Natural killer cell (primary cell): ENCODE measurements at regions not wholly inside any gene's neighbourhood (a gene's known extent, or its start where the extent isn't known, plus 50 kb on each side); places are given as distances from the start of the nearest gene placed in this dataset.

Source experiments
- ATAC-seq, 3 donors: fragments of 150-1000 bp in 2 of 3; fragments of 200-7000 bp in 1 of 3; cut with Tn5 transposase; 1 replicate in 1 of 3; 2 replicates in 2 of 3; pipeline ENCODE4 v1.10.0; 2021; ENCODE audit warnings: mild to moderate bottlenecking in 2 of 3, moderate library complexity in 2 of 3
- DNase-seq, 2 donors: peaks; one replicate each; pipeline versions ENCODE4 v3.0.0 to v3.0.0-alpha.2; 2013 to 2021; ENCODE audit warnings: mixed read lengths in 1 of 2
- H3K27ac ChIP-seq: one replicate; pipeline ENCODE4 v1.5.1; 2013; ENCODE audit warnings: mild to moderate bottlenecking, low read length
- H3K27me3 ChIP-seq: one replicate; pipeline ENCODE4 v1.6.1; 2013; ENCODE audit warnings: low read length; ENCODE audit not compliant: control insufficient read depth, insufficient read depth
- H3K36me3 ChIP-seq: one replicate; pipeline ENCODE4 v1.6.1; 2013; ENCODE audit warnings: low read length; ENCODE audit not compliant: control insufficient read depth, insufficient read depth
- H3K4me1 ChIP-seq: one replicate; pipeline ENCODE4 v1.6.1; 2013; ENCODE audit warnings: low read length; ENCODE audit not compliant: control insufficient read depth, insufficient read depth
- H3K4me3 ChIP-seq: one replicate; pipeline ENCODE4 v1.5.1; 2013; ENCODE audit warnings: low read length
- H3K9me3 ChIP-seq: one replicate; pipeline ENCODE4 v1.6.1; 2013; ENCODE audit warnings: low read length; ENCODE audit not compliant: control insufficient read depth, insufficient read depth
- H3K27ac Mint-ChIP-seq, 2 donors: one replicate each; pipeline ENCODE4 v1.8.0; 2022; ENCODE audit warnings: mild to moderate bottlenecking in 2 of 2, mixed read lengths in 2 of 2, moderate library complexity in 1 of 2
- H3K27me3 Mint-ChIP-seq, 2 donors: one replicate each; pipeline ENCODE4 v1.8.0; 2022; ENCODE audit warnings: low read depth in 2 of 2, mixed read lengths in 2 of 2
- H3K36me3 Mint-ChIP-seq: one replicate; pipeline ENCODE4 v1.8.0; 2022; ENCODE audit warnings: mixed read lengths
- H3K4me1 Mint-ChIP-seq, 2 donors: one replicate each; pipeline ENCODE4 v1.8.0; 2022; ENCODE audit warnings: mixed read lengths in 2 of 2
- H3K4me3 Mint-ChIP-seq: one replicate; pipeline ENCODE4 v1.8.0; 2022; ENCODE audit warnings: mild to moderate bottlenecking, moderate library complexity, mixed read lengths
- H3K9me3 Mint-ChIP-seq, 2 donors: one replicate each; pipeline ENCODE4 v1.8.0; 2022; ENCODE audit warnings: mixed read lengths in 2 of 2
- CTCF ChIP-seq: fragments of 200-600 bp; IDR thresholded peaks from one replicate; pipeline ENCODE4 v1.8.0; 2022; ENCODE audit warnings: antibody characterized with exemption
- WGBS: methylation state at CpG from one replicate; pipeline ENCODE4 v1.1.7; 2013; ENCODE audit warnings: missing lambda C conversion rate; ENCODE audit not compliant: insufficient coverage; 5-methylcytosine and 5-hydroxymethylcytosine counted together
- intact Hi-C: fragments of 100-400 bp; cut with micrococcal nuclease; formaldehyde crosslinking; loops from one replicate; pipeline ENCODE4 v1.14.2; 2022

- Mint-ChIP-seq H3K27ac (no peak overlapping the region), H3K27me3 (peaks cover 0 to 4% of the 10 kb centered on the region in 2 donors), H3K36me3 (no peaks in the 10 kb centered on the region), H3K9me3 (peaks cover 6 to 10% of the 10 kb centered on the region in 2 donors), H3K4me1 (no peaks in the 10 kb centered on the region), H3K4me3 (no peak overlapping the region)
- peak in 1 of 3 donors; percentile 14 for ATAC-seq
- Histone ChIP-seq H3K27me3 (no peaks in the 10 kb centered on the region), H3K4me3 (no peak overlapping the region), H3K27ac (no peak overlapping the region), H3K36me3 (no peaks in the 10 kb centered on the region), H3K9me3 (no peaks in the 10 kb centered on the region), H3K4me1 (no peaks in the 10 kb centered on the region)
- 71% methylated on average over 5 of the region's 6 CpGs for WGBS
- no peak for DNase-seq
- intact Hi-C loops = no loop called here
- TF ChIP-seq CTCF = no peak
These were observed 302.3 kb upstream of the PLD5 start for GRCh38 chr1:242826701-242827336.

DNA sequence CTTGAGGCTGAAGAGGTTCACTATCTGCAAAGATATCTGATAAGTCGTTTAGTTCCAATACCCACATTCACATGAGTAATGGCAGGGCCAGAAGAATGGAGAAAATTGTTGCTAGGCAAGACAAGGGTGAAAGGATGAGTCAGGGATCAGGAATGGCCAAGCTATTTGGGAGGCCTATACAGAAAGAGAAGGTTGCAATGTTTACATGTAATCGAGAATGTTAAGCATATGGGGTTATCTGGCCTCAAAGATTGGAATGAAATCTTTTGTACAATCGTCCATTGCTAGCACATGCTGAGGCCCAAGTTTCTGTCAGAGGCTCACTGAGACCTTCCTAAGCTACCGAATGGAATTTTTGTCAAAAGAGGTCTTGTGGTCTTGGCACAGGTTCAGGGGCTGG lies 299.9 kb upstream of the PLD5 start:
- H3K36me3 ChIP-seq = no peaks in the 10 kb centered on the region
- H3K27me3 ChIP-seq = no peaks in the 10 kb centered on the region
- H3K4me3 Mint-ChIP-seq = no peak overlapping the region
- no peaks in the 10 kb centered on the region for H3K36me3 Mint-ChIP-seq
- H3K4me1 ChIP-seq = no peaks in the 10 kb centered on the region
- H3K27ac ChIP-seq = no peak overlapping the region
- H3K9me3 Mint-ChIP-seq = peaks cover 2 to 10% of the 10 kb centered on the region in 2 donors
- no peaks in the 10 kb centered on the region for H3K27me3 Mint-ChIP-seq
- no peaks in the 10 kb centered on the region for H3K4me1 Mint-ChIP-seq
- no peak overlapping the region for H3K4me3 ChIP-seq
- WGBS = 82% methylated on average over 3 of the region's 4 CpGs
- TF ChIP-seq CTCF = no peak
- intact Hi-C loops = no loop called here
- no peak for ATAC-seq
- DNase-seq = no peak
- no peaks in the 10 kb centered on the region for H3K9me3 ChIP-seq
- no peak overlapping the region for H3K27ac Mint-ChIP-seq

DNA sequence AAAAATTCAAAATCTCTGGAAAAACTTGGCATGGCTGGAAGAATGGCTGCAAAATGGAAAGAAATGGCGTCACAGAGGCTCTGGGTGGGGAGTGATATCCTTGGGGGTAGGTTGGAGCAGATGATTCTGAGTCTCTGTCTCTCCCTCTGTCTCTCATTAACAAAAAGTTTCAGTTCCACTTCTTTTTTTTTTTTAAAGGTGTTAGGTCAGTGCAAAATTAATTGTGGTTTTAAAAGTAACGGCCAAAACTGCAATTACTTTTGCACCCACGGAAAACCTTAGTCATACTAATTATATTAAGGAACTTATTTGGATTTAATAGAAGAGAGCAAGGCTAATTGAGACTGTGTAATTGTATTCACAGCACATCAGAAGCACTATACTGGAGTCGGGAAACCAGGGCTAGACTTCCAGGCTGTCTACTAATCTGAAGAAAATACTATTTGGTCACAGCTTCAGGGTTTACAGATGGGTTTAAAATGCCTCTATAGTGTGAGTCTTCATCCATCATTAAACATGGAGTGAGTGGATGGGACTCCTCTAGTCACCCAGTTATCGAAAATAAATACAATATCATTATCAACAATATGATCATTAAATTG lies 289.1 kb upstream of the PLD5 start:
- Histone ChIP-seq H3K36me3 (no peaks in the 10 kb centered on the region), H3K4me3 (no peak overlapping the region), H3K4me1 (no peaks in the 10 kb centered on the region), H3K27ac (no peak overlapping the region), H3K27me3 (no peaks in the 10 kb centered on the region), H3K9me3 (no peaks in the 10 kb centered on the region)
- 90% methylated on average over 1 of the region's 5 CpGs for WGBS
- DNase-seq (no peak), ATAC-seq (no peak)
- peaks cover 0 to 9% of the 10 kb centered on the region in 2 donors for H3K27me3 Mint-ChIP-seq
- TF ChIP-seq CTCF = no peak
- H3K9me3 Mint-ChIP-seq = peaks cover 0 to 10% of the 10 kb centered on the region in 2 donors
- no peak overlapping the region for H3K4me3 Mint-ChIP-seq
- no peaks in the 10 kb centered on the region for H3K36me3 Mint-ChIP-seq
- intact Hi-C loops = no loop called here
- no peak overlapping the region for H3K27ac Mint-ChIP-seq
- no peaks in the 10 kb centered on the region for H3K4me1 Mint-ChIP-seq
